Kasumi-1 (cell line): ENCODE measurements at regions not wholly inside any gene's neighbourhood (a gene's known extent, or its start where the extent isn't known, plus 50 kb on each side); places are given as distances from the start of the nearest gene placed in this dataset.
"Not testable (repeated sequence)": the region's sequence is repeated elsewhere in the genome, so short reads cannot be mapped to it uniquely, and the experiment has no call there.

Experiments
- DNase-seq, 2 experiments: peaks; one replicate each; lab custom pipeline; 2025; lab: John Stamatoyannopoulos, UW

DNA sequence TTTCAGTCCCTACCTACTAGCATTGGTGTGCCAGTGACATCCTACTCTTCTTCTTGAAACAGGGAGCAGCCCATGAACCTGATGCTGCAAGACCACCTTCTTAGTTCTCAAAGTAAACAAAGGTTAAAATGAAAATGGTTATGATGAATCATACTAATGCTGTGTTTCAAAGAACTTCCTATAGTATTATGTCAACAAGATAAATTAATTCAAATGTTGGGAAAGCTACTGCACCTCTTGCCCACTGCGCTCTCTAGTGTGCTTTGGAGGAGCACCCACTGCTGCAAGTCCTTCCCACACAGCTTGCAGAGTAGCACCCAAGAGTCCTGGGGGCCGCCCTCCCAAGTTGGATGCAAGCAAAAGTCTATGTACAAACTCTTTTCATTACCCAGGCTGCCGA, 81.1 kb downstream of the CD200R1L start:
- DNase-seq = no peak

DNA sequence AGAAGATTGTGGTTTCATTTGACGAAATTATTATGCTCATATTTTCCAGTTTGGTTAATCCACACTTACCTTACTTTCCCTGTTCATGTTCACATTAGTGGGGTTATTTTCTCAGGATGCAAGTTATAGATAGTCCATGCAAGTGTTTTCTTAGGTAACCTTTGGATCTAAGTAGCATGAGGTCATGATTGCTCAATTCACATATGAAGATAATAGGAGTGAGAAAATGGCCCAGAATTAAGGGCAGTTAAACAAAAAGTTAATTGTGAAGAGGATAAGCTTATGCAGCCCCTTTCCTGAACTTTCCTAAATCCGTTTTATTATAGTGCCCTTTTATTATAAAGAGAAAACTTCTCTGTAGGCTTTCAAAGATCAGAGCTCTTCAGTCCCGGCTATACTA, 83.4 kb downstream of the CD200R1L start:
- no peak for DNase-seq

DNA sequence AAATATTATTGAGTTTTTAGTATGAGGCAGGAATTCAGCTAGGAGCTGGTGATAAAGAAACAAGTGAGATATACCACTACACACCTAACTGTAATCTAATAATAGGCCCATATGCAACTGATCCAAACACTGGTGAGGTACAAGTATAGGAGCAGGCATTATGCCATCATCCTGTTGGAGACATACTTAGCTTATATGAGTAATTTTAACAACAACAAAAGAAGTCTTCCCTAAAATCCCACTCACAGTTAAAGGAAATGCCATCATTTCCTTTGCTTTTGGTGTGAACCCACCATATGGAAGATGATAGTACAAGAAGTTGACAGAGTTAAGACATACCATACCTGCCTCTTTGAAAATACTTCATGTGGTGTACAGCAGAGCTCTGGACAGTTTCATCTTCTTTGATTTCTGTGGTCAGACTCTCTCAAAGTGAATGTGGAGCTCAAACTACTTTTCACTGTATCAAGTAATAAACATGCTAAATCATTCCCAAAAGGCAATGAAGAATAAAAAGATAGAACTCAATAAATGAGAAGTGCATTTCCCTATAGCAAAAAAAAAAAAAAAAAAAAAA, 85.5 kb downstream of the CD200R1L start:
- no peak for DNase-seq

DNA sequence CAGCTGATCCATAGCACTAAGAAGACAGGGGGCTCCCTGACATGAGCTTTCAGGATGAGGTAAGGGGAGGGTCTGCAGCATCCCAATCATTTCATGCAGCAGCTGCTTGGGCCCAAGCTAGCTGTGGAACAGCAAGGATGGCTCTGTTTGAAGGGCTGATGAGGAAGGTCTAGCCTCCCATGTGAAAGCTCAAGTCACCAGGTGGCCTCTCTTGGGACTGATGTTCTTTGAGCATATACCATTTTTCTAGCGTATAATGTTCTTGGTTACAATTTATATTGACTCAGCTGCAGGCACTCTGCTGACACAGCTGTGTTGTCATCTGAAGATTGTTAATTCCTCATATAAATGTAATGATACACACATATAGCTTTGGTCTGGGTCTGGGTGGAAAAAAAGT, 87.0 kb downstream of the CD200R1L start:
- no peak for DNase-seq

DNA sequence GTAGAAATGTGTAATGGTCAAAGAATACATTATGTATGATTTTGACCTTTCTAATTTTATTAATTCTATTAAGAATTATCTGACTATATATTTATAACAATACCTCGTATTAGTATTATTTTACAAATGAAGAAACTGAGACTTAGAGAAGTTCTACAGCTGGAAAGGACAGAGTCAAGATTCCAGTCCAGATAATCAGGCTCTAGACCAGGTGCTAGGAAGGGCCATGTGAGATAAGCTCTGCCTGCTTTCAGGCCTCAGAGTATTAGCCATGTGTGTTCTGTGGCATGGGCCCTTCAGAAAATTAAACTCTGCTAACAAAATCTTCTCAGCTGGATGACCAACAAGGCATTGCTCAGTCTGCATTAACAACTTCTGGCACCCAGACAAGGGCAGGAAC, 87.5 kb downstream of the CD200R1L start:
- DNase-seq = no peak

DNA sequence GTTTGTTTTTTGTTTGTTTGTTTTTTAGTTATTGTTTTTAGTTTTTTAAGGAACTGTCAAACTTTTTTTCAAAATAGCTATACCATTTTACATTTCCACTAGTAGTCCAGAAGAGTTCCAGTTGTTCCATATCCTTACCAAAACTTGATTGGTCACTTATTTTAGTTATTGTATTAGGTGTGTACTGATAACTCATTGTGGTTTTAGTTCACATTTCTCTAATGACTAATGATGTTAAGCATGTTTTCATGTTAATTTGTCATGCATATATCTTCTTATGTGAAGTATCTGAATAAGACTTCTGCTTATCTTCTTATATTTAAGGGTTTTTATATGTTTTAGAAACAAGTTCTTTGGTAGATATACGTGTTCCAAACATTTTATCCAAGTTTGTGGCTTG, 89.5 kb downstream of the CD200R1L start:
- DNase-seq = no peak

DNA sequence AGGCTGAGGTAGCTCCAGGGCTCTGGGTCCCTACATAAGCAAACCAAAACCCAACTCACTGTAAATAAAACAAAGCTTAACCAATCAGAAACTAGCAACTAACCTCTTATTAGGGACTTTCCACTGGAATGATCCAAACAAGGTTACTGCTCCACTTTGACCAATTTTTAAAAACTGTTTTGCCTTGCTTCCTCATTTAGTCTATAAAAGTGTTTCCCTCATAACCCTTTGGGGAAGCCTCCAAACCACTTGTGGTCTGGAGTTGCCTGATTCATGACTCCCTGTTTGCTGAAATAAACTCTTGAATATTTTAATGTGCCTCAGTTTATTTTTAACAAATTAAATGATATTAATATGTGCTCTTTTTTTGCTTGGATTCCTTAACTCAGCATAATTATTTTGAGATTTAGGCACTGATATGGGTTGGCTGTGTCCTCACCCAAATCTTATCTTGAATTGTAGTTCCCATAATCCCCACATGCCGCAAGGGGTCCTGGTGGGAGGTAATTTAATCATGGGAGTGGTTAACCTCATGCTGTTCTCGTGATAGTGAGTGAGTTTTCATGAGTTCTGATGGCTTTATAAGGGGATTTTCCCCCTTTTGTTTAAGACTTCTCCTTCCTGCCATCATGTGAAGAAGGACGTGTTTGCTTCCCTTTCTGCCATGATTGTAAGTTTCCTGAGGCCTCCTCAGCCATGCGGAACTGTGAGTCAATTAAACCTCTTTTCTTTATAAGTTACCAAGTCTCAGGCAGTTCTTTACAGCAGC, 90.6 kb downstream of the CD200R1L start:
- DNase-seq = peak; percentile 71 to 79

DNA sequence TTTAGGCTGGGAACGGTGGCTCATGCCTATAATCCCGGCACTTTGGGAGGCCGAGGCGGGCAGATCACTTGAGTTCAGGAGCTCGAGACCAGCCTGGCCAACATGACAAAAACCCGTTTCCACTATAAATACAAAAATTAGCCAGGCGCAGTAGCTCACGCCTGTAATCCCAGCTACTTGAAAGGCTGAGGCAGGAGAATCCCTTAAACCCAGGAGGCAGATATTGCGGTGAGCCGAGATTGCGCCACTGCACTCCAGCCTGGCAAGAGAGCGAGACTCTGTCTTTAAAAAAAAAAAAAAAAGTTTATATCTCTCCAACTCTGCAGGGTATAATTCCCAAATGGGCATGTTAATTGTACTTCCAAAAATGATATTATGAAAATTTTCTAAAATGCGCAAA, 91.6 kb downstream of the CD200R1L start:
- not testable (repeated sequence) for DNase-seq

DNA sequence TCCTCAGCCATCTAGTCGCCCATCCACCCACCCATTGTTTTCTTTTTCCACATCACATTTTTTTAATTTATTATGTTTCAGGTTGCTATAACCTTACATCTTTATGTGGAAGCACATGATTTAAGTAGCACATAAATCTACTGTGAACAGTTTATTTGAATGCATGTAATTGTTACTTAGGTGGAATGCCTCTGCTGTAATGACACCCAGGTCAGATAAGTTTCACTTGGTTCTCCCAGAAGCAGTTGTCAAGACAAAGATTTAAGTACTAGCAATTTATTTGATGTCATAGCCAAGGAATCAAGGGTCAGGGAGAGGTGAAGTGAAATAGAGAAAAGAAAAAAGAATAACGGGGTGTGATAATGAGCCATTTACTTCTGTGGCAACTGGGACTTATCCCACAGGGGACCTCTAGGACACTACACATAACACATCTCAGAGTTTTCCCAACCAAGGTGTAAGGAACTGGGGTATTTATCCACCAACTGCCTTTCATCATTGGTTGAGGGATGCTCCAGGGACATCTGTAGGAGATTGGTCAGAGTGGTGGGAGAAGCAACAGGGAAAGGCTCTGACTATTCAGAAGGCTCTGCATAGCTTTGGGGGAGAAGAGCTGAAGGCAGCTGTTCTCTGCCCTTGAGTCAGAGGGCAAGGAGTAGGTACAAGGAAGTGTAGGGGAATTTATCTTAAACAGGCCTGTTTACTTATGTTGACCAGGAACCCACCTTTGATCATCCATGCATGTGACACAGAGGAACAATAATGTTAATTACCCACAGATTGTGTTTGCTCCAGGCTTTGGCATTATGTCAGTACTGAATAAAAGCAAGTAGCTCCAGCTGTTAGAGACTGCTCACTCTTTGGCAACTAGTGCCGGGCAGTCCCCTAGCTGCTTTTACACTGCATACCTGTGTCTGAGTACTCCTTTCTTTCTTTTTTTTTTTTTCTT, 94.8 kb downstream of the CD200R1L start:
- DNase-seq = no peak

DNA sequence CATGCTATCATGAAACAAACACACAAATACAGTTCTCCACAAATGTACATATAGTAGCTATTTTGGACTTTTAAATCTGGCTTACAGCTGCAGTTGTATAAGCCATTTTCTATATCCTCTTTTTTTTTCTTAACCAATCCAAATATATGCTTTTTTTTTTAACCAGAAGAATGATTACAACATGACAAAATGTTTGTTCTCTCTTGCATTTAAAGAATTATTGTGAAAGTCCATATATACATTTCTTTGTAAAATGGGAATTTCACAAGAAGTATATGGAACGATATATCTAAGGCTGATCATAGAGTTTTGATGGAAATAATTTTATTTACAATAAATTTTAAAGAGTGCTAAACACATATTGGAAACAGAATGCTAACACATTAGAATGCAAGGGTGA, 95.6 kb downstream of the CD200R1L start:
- DNase-seq = no peak

DNA sequence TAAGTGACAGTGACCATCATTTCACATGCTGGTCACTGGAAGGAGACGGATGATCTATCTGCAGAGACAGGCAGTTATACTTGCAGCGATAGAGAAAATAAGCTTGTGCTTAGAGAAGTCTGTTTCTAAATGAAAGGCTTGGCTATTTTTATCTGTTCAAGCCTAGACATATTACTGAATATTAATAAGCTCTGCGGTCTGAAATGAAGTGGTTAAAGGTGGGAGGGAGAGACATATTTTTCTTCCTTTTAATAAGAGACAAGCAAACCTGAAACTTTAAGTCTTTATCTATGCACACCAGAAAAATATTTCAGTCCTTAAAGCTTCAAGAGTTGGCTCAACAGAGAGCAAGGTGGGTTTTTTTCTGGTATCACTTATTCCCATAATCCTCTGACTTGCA, 99.0 kb downstream of the CD200R1L start:
- no peak for DNase-seq

DNA sequence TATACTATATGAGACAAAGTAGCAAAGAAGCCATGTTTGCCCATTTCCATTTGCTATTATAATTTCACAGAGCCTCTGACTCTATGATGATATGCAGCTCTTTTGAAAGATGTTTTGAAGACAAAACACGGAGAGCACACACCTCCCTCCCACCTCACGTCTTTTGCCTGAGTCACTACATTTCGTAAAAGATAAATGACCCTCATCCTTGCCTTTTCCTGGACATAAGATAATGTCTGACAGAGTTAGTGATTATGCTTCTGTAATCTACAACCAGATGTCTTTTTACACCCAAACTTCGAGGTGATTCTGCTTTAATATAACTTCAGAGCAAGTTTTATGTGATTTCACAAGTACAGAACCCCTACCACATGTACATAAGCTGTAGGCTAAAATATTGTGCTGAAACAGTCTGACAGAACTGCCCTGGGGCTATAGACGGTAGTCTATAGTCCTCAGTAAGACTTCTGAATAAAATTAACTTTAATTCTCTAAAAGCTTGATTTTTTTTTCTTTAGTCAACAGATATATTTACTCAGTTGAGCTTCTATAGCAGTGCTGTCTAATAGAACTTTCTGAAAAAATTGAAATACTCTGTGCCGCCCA, 99.9 kb downstream of the CD200R1L start:
- DNase-seq = no peak

DNA sequence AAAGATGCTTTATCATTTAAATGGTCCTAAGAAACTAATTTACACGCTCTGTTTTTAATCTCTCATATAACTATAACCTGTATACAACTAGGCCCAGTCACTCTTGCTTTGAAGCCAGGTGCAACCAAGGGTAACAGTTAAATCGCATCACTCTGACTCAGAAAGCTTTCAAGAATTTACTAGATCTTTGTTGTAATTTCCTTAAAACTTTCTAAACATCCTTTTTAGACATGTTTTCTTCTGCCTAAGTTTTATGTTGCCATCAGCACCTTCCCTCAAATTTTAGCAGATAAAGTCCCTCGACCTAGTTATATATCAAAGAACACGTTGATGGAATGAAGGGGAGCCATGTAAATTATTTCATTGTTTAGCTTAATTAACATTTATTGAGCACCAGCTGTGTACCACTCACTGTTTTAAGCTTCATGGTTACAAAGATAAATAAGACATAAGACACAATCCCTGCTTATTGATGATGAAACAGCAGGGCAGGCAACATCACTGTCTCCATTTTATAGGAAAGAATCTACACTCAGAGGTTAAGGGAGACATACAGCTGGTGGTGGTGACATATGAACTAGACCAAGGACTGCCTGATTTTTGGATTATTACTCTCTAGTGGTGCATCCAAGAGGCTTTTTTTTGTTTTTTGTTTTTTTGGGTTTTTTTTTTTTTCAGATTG, 101.0 kb downstream of the CD200R1L start:
- DNase-seq = no peak

DNA sequence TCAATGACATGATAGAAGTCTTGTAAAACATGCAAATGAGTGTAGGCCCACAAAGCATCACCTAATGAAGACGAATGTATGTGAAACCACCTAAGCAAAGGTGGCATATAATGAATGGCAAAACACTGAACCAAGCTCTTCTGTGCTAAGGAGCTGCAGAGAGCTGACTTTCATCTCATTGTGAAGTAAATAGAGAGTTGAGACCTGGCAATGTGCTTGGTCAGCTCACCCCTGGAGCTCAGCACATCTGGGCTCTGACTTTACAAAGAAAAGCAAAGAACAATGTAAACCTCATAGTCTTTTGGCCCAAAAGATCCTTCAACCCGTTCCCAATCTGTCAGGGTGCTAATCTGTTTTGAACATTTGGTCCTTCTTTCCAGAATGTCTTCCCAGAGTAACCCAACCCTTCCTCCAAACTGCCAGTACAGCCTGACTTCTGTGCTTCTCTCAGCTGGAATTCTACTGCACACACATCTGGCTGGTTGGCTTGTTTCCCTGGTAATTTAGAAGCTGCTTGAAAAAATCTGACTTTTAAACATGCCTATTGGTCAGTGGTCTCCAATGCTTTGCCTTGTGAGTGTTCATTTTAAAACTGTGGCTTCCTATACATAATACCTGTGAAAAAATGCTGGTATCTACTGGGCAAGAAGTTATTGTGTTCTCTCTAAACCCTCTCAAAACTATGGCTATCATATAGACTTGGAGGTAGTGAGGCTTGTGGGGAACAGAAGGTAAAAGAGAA, 101.7 kb downstream of the CD200R1L start:
- no peak for DNase-seq

DNA sequence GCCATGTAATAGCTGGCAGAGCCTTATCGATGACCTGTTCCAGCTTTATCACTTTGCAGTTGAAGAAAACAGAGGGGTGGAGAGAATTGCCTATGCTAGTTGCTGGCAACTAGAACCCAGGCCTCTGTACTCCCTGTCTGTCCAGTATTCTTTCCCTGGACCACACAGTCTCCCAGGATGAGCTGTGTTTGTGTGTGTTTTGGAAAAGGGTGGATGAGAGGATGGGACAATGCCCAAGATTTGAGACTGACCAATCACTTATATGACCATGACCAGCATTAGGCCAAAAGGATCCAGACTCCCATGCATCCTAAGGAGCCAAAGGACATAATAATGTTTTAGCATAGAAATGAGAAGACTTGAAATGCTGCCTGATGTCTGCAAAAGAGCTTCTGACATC, 102.6 kb downstream of the CD200R1L start:
- no peak for DNase-seq

DNA sequence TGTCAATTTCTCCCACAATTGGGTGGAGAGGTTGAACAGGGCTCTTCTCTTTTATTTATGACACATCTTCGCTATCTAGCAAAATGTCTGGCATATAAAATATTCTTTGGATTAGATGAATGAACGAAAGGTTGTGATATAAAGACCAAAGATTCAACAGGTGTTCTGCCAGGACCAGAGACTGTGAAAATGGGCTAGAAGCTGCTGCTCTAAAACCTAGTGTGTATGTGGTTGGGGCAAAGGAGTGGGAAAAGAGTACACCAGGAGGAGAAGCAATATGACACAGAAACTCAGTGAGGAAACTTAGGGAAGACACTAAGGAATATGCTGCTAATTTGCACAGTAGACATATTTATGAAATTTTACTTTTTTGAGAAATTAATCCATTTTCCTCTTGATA, 102.0 kb upstream of the CCDC80 start:
- no peak for DNase-seq

DNA sequence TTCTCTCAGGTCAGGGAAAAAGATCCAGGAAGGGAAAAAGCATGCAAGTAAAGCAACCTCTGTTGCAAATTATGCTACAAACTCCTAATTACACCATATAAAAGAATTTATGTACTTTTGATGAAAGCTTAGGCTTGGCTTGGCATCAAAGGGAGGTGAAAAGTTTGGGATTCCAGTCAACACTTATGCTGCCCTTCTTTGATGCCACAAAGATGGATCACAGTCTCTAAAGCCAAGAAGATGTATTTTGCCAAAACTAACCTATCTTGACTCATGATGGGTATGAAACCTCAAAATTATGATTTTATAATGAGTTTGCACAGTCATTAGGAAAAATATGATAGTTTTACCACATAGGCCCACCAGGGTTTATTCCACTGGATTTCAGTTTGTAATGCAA, 101.0 kb upstream of the CCDC80 start:
- DNase-seq = no peak

DNA sequence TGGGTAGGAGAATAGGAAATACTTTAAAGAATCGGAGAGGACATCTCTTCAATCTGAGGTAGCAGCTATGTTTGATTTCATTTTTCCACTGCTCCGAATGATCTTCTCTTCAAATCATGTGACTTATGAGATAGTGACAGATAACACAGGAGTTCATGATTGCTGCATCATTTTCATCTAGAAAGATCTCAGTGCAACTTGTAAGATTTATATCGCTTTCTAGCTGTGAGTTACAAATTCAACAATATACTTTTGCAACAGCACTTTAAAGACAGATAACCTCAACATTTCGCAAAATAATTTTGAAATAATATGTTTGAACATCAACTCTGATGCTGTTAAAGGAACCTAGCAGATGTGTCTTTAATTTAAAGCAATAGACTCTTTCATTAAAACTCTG, 99.9 kb upstream of the CCDC80 start:
- no peak for DNase-seq

DNA sequence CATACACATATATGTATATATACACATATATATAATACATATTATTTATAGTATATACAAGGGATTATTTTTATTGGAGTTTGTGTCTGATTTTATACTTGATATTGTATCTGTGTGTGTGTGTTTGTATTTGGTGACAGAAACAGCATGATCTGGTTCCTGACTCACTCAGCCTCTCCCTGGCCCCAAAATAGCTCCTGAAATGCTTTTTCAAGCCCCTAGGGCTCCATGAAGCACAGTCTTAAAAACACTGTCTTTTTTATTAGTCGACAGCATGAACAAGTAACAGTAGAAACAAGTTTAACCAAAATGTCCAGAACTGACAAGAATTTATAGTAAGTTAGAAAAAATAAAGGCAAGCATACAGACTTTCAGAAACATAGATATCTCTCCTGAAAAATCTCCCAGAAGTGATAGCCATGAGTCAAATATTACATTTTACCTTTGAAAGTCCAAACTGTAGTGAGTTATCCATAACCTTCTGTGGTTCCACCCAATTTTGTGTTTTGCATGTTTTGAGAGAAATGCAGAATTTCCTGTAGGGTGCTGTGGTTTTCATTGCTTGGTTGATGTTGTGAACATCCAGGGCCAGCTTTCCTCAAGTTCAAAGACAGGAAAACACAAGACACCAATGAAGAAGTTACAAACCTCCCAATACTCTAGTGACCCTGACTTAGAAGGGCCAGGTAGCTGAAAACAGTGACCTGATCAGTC, 98.5 kb upstream of the CCDC80 start:
- peak; percentile 7 to 16 for DNase-seq

DNA sequence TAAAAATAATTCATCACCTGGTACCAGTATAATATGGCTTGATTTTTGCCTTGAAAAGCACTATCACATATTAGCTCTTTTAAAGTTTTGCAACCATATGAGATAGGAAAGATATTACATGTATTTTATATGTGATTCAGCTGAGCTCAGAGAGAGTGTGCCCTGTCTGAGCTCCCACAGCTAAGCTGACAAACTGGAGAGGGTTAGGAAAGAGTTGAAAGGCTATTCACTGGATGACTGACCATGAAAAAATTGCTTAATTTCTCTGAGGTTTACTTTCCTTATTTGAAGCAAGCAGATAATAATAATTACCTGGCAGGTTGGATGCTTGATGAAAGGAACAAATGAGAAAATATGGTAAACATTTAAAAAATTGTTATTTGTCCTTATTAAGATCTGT, 97.4 kb upstream of the CCDC80 start:
- no peak for DNase-seq
